ENCODE measurements at regions not wholly inside any gene's neighbourhood (a gene's known extent, or its start where the extent isn't known, plus 50 kb on each side); places are given as distances from the start of the nearest gene placed in this dataset.

DNA sequence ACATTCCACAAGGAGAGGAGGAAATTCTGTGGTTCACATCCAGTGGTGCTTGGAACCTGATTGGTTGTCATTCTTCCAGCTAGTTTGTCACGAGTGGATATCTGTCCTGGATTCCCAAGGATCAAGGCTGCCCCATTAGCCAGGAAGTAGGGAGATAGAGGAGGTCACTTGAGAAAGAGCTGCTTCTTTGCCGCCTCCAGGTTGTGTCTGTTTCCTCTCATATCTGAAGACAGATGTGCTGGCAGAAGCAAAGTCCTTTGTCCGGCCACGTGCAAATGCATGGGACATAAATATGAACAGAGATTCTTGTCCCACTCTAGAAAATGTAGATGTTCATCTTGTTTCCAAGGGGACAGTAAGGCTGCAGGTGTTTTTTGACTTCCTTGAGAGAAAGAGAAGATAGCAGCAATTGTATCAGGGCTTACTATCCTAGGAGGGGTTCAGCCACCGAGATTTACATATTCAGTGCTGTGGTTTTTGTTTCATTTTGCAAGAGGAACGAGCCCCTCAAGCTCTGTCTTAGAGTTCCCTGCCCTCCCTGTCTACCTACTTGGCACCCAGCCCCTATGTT, 174.4 kb downstream of the RPIA start:
- Histone ChIP-seq H3K9me2 (ENCODE audit: insufficient read depth) (no peaks in the 10 kb centered on the region), H3K9ac (ENCODE audit: low read length) (no peak overlapping the region), H3K27ac (ENCODE audit: low read depth, low read length) (no peak overlapping the region), H3K4me2 (ENCODE audit: low read length) (no peak overlapping the region), H3K4me3 (replicated peaks in 1 of 2; ENCODE audit: low read depth in 1 of 2, low read length in 2 of 2) (no peak overlapping the region), H3K79me2 (ENCODE audit: insufficient read depth, low read length) (no peaks in the 10 kb centered on the region), H3K4me1 (ENCODE audit: control insufficient read depth in 1 of 2, insufficient read depth in 2 of 2, low read length in 2 of 2) (no peaks in the 10 kb centered on the region), H3K27me3 (ENCODE audit: insufficient read depth, low read length) (peaks cover 56% of the 10 kb centered on the region), H3K36me3 (ENCODE audit: control insufficient read depth in 1 of 2, insufficient read depth in 2 of 2, low read length in 2 of 2) (no peaks in the 10 kb centered on the region), H3K9me3 (ENCODE audit: control insufficient read depth in 1 of 2, insufficient read depth in 1 of 2, low read depth in 1 of 2, low read length in 2 of 2) (no peaks in the 10 kb centered on the region), H2AFZ (ENCODE audit: low read depth, low read length, poor library complexity, severe bottlenecking) (no peak overlapping the region), H4K20me1 (ENCODE audit: insufficient read depth) (no peaks in the 10 kb centered on the region)
- no TSS peak for BruUV-seq (replicated peaks)
- ChIA-PET CTCF (interaction anchor here (1.2 kb wide), 1 partner anchor 14 kb away, joined by 3 read pairs; no protein-coding TSS in a partner anchor), POLR2A (no interaction called here), RAD21 (ENCODE audit: low non-redundant PET in 1 of 2, low total read pairs in 2 of 2, uncharacterized antibody in 2 of 2, unreplicated experiment in 2 of 2) (no interaction called here)
- no peak for DNase-seq (ENCODE audit: low read depth, low spot score)
- no peak for TF ChIP-seq EGR1 (IDR thresholded peaks at IDR 0.05; ENCODE audit: low read depth)
- TF ChIP-seq ZFX (IDR thresholded peaks at IDR 0.05), result no peak
- no peak for TF ChIP-seq CBX3 (IDR thresholded peaks at IDR 0.05; ENCODE audit: low read depth)
- no peak for TF ChIP-seq RAD21 (IDR thresholded peaks at IDR 0.05; ENCODE audit: low read depth)
- no peak for TF ChIP-seq CEBPB (IDR thresholded peaks at IDR 0.05; ENCODE audit: low read depth)
- no peak for TF ChIP-seq SIN3A (IDR thresholded peaks at IDR 0.05; ENCODE audit: low read depth)
- no peak for TF ChIP-seq JUND (IDR thresholded peaks at IDR 0.05)
- TF ChIP-seq SRF (IDR thresholded peaks at IDR 0.05; ENCODE audit: low read depth), result no peak
- TF ChIP-seq YY1 (IDR thresholded peaks at IDR 0.05; ENCODE audit: extremely low read depth, insufficient replicate concordance, low read depth, low read length), result no peak
- no peak for TF ChIP-seq EZH2 (IDR thresholded peaks at IDR 0.05)
- TF ChIP-seq, protein P1, sequence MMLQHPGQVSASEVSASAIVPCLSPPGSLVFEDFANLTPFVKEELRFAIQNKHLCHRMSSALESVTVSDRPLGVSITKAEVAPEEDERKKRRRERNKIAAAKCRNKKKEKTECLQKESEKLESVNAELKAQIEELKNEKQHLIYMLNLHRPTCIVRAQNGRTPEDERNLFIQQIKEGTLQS (IDR thresholded peaks at IDR 0.05), result no peak
- TF ChIP-seq ZNF274 (IDR thresholded peaks at IDR 0.05; ENCODE audit: low read depth, low read length), result no peak
- ATAC-seq, result no peak
- intact Hi-C loops (cut with micrococcal nuclease), result no loop called here

DNA sequence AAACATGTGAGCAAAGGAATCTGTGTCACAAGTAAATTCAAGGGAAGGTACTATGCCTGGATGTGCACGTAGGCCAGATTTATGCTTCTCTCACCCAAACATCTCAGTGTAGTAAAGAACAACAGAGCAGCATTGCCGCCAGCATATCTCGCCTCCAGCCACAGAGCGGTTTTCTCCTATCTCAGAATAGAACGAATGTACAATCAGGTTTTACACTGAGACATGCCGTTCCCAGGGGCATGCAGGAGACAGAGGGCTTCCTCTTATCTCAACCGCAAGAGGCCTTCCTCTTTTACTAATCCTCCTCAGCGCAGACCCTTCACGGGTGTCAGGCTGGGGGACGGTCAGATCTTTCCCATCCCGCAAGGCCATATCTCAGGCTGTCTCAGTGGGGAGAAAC, 175.3 kb downstream of the RPIA start:
- RAD21 ChIA-PET (ENCODE audit: low non-redundant PET in 1 of 2, low total read pairs in 2 of 2, uncharacterized antibody in 2 of 2, unreplicated experiment in 2 of 2), result no interaction called here
- no peak for DNase-seq (ENCODE audit: low read depth, low spot score)

More for the DNA sequence above, 175.3 kb downstream of the RPIA start:
- Histone ChIP-seq H3K4me1 (ENCODE audit: control insufficient read depth in 1 of 2, insufficient read depth in 2 of 2, low read length in 2 of 2) (no peaks in the 10 kb centered on the region), H2AFZ (ENCODE audit: low read depth, low read length, poor library complexity, severe bottlenecking) (no peak overlapping the region), H3K4me2 (ENCODE audit: low read length) (no peak overlapping the region), H3K9me2 (ENCODE audit: insufficient read depth) (no peaks in the 10 kb centered on the region), H4K20me1 (ENCODE audit: insufficient read depth) (no peaks in the 10 kb centered on the region), H3K27me3 (ENCODE audit: insufficient read depth, low read length) (peaks cover 59% of the 10 kb centered on the region), H3K9ac (ENCODE audit: low read length) (no peak overlapping the region), H3K79me2 (ENCODE audit: insufficient read depth, low read length) (no peaks in the 10 kb centered on the region), H3K27ac (ENCODE audit: low read depth, low read length) (no peak overlapping the region), H3K4me3 (replicated peaks in 1 of 2; ENCODE audit: low read depth in 1 of 2, low read length in 2 of 2) (no peak overlapping the region), H3K9me3 (ENCODE audit: control insufficient read depth in 1 of 2, insufficient read depth in 1 of 2, low read depth in 1 of 2, low read length in 2 of 2) (no peaks in the 10 kb centered on the region), H3K36me3 (ENCODE audit: control insufficient read depth in 1 of 2, insufficient read depth in 2 of 2, low read length in 2 of 2) (no peaks in the 10 kb centered on the region)
- ChIA-PET POLR2A (no interaction called here), CTCF (no interaction called here)
- no peak for ATAC-seq
- intact Hi-C loops (cut with micrococcal nuclease), result no loop called here
- TF ChIP-seq EZH2phosphoT487 (IDR thresholded peaks at IDR 0.05; ENCODE audit: borderline replicate concordance) (no peak), EGR1 (IDR thresholded peaks at IDR 0.05; ENCODE audit: low read depth) (no peak)
- TF ChIP-seq, protein P2, sequence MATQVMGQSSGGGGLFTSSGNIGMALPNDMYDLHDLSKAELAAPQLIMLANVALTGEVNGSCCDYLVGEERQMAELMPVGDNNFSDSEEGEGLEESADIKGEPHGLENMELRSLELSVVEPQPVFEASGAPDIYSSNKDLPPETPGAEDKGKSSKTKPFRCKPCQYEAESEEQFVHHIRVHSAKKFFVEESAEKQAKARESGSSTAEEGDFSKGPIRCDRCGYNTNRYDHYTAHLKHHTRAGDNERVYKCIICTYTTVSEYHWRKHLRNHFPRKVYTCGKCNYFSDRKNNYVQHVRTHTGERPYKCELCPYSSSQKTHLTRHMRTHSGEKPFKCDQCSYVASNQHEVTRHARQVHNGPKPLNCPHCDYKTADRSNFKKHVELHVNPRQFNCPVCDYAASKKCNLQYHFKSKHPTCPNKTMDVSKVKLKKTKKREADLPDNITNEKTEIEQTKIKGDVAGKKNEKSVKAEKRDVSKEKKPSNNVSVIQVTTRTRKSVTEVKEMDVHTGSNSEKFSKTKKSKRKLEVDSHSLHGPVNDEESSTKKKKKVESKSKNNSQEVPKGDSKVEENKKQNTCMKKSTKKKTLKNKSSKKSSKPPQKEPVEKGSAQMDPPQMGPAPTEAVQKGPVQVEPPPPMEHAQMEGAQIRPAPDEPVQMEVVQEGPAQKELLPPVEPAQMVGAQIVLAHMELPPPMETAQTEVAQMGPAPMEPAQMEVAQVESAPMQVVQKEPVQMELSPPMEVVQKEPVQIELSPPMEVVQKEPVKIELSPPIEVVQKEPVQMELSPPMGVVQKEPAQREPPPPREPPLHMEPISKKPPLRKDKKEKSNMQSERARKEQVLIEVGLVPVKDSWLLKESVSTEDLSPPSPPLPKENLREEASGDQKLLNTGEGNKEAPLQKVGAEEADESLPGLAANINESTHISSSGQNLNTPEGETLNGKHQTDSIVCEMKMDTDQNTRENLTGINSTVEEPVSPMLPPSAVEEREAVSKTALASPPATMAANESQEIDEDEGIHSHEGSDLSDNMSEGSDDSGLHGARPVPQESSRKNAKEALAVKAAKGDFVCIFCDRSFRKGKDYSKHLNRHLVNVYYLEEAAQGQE (IDR thresholded peaks at IDR 0.05; ENCODE audit: low read depth), result no peak
- BruUV-seq (replicated peaks), result no TSS peak

Measured in HCT116 (cell line).